Parathyroid adenoma (tissue), 2 donors: ENCODE measurements at regions not wholly inside any gene's neighbourhood (a gene's known extent, or its start where the extent isn't known, plus 50 kb on each side); places are given as distances from the start of the nearest gene placed in this dataset.

Source experiments
- H2AFZ ChIP-seq: fragments of 300-600 bp; sonication (generic); one replicate; pipeline ENCODE4 v1.7.0; 2017; ENCODE audit warnings: antibody characterized with exemption, mild to moderate bottlenecking
- H3K27ac ChIP-seq: fragments of 300-600 bp; sonication (generic); one replicate; pipeline ENCODE4 v1.7.0; 2017
- H3K27me3 ChIP-seq: fragments of 300-600 bp; sonication (generic); one replicate; pipeline ENCODE4 v1.7.0; 2017; ENCODE audit warnings: low read length; ENCODE audit not compliant: control insufficient read depth, insufficient read depth
- H3K36me3 ChIP-seq: fragments of 300-600 bp; sonication (generic); one replicate; pipeline ENCODE4 v1.7.0; 2017; ENCODE audit warnings: low read length; ENCODE audit not compliant: control insufficient read depth, insufficient read depth
- H3K4me1 ChIP-seq: fragments of 300-600 bp; sonication (generic); one replicate; pipeline ENCODE4 v1.7.0; 2017; ENCODE audit warnings: control low read depth
- H3K4me2 ChIP-seq: fragments of 300-600 bp; sonication (generic); one replicate; pipeline ENCODE4 v1.7.0; 2017; ENCODE audit warnings: low read length
- H3K4me3 ChIP-seq: fragments of 300-600 bp; sonication (generic); one replicate; pipeline ENCODE4 v1.7.0; 2017; ENCODE audit warnings: low read depth, low read length
- H3K79me2 ChIP-seq: fragments of 300-600 bp; sonication (generic); one replicate; pipeline ENCODE4 v1.7.0; 2017; ENCODE audit warnings: control low read depth
- H3K9ac ChIP-seq: fragments of 300-600 bp; sonication (generic); one replicate; pipeline ENCODE4 v1.7.0; 2017; ENCODE audit warnings: mild to moderate bottlenecking
- H3K9me3 ChIP-seq: fragments of 300-600 bp; sonication (generic); one replicate; pipeline ENCODE4 v1.7.0; 2017; ENCODE audit warnings: low read length; ENCODE audit not compliant: control insufficient read depth
- TF ChIP-seq, protein P1 (sequence below): fragments of 300-600 bp; sonication (generic); IDR thresholded peaks from one replicate; pipeline ENCODE4 v1.7.0; 2017; ENCODE audit warnings: antibody characterized with exemption, mild to moderate bottlenecking
- donor health status: primary hyperparathyroidism.

DNA sequence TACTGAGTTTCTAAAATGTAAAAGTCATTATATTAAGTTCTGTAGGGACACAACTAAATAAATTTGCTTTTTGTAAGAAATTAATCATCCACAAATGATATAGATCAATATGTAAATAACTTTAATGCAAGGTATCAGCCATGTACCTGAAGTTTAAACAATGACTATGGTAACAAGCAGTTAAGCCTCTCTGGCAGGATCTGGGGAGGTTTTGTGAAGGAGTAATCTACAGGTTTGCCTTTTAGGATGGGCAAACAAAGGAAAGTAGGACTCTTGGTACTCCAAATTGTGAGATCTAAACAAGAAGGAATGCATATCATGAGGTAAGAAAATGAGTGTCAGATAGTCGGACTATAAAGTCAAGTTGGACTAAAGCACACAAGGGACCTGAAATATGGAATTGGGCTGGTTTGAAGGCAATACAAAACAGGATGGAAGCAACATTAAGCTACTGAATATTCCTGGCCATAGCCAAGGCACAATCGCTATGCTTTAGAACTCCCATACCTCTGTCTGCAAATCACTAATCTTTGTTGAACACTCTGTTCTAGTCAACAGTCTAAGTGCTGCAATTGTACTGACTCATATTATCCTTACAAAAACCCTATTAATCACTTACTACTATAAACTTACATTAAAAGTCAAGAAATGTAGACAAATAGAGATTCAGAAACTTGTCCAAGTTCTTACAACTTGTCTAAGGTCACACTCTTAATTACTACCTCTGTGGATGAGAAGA is 412.8 kb downstream of the DIPK2A start:
- no peaks in the 10 kb centered on the region for H3K27me3 ChIP-seq
- TF ChIP-seq, protein P1, sequence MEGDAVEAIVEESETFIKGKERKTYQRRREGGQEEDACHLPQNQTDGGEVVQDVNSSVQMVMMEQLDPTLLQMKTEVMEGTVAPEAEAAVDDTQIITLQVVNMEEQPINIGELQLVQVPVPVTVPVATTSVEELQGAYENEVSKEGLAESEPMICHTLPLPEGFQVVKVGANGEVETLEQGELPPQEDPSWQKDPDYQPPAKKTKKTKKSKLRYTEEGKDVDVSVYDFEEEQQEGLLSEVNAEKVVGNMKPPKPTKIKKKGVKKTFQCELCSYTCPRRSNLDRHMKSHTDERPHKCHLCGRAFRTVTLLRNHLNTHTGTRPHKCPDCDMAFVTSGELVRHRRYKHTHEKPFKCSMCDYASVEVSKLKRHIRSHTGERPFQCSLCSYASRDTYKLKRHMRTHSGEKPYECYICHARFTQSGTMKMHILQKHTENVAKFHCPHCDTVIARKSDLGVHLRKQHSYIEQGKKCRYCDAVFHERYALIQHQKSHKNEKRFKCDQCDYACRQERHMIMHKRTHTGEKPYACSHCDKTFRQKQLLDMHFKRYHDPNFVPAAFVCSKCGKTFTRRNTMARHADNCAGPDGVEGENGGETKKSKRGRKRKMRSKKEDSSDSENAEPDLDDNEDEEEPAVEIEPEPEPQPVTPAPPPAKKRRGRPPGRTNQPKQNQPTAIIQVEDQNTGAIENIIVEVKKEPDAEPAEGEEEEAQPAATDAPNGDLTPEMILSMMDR = no peak
- no peaks in the 10 kb centered on the region for H3K9me3 ChIP-seq
- no peaks in the 10 kb centered on the region for H3K79me2 ChIP-seq
- H3K36me3 ChIP-seq = no peaks in the 10 kb centered on the region
- H3K4me2 ChIP-seq = no peak overlapping the region
- no peak overlapping the region for H3K4me3 ChIP-seq
- H2AFZ ChIP-seq = no peak overlapping the region
- H3K4me1 ChIP-seq = no peaks in the 10 kb centered on the region
- H3K9ac ChIP-seq = no peak overlapping the region
- H3K27ac ChIP-seq = no peak overlapping the region

DNA sequence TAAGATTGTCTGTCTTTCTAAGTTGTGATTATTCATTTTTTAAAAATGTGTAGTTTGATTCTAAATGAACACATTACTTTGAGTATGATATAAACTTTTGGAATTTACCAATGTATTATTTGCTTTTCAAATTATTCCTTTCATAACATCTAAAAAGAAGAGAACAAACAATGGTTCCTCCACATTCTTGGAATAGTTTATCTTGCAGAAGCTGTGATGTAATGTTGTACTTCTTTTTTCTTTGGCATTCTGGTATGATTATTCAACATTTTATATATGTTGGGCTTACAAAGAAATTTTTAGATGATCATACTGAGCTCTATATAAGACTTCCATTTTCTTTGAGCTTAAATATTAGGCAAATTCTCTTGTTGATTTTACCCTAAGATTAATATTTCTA is 419.2 kb downstream of the DIPK2A start:
- Histone ChIP-seq H3K4me2 (no peak overlapping the region), H3K4me1 (no peaks in the 10 kb centered on the region), H3K79me2 (no peaks in the 10 kb centered on the region), H3K27me3 (no peaks in the 10 kb centered on the region), H3K9ac (no peak overlapping the region), H3K9me3 (no peaks in the 10 kb centered on the region), H3K4me3 (no peak overlapping the region), H2AFZ (no peak overlapping the region), H3K36me3 (no peaks in the 10 kb centered on the region), H3K27ac (no peak overlapping the region)
- TF ChIP-seq, protein P1 = no peak

DNA sequence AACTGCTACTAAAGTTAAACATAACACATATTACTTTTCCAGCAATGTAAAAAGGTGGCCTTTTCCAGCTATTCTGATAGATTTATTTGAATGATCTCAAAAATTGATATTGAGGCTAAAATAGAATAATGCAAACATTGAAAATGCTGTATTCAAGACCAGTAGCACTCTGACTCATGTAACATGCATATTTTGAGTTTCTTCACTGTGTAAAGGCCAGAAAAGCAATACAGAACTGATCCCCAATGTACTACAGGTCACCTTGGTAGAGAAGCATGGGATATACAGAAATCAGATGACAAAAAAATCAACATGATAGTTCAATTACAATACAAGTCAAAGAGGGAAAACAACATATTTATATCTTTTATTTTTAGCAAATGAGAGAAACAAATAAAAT is 419.6 kb downstream of the DIPK2A start:
- Histone ChIP-seq H3K27ac (no peak overlapping the region), H3K27me3 (no peaks in the 10 kb centered on the region), H3K4me1 (no peaks in the 10 kb centered on the region), H3K4me3 (no peak overlapping the region), H2AFZ (no peak overlapping the region), H3K79me2 (no peaks in the 10 kb centered on the region), H3K4me2 (no peak overlapping the region), H3K9ac (no peak overlapping the region), H3K36me3 (no peaks in the 10 kb centered on the region), H3K9me3 (no peaks in the 10 kb centered on the region)
- TF ChIP-seq, protein P1 = no peak

DNA sequence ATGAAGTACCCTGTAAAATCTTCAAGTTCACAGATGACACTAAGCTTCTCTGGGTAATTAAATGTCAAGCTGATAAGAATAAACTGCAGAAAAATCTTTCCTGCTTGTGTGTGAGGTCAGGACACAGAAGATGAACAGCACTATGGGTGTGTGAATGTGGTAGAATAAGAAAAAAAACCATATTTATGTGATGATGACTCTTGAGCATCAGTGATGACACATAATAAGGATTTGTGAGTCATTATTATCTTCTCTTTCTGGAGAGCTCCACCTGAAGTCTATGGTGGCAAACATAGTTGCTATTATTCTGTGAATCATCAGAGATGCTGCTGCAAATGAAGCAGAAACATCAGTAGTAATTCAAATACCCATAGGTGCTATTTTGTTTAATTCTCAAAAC is 422.4 kb downstream of the DIPK2A start:
- Histone ChIP-seq H3K79me2 (no peaks in the 10 kb centered on the region), H3K27me3 (no peaks in the 10 kb centered on the region), H3K4me3 (no peak overlapping the region), H3K4me1 (no peaks in the 10 kb centered on the region), H3K4me2 (no peak overlapping the region), H3K9me3 (no peaks in the 10 kb centered on the region), H2AFZ (no peak overlapping the region), H3K9ac (no peak overlapping the region), H3K36me3 (no peaks in the 10 kb centered on the region), H3K27ac (no peak overlapping the region)
- TF ChIP-seq, protein P1 = no peak

DNA sequence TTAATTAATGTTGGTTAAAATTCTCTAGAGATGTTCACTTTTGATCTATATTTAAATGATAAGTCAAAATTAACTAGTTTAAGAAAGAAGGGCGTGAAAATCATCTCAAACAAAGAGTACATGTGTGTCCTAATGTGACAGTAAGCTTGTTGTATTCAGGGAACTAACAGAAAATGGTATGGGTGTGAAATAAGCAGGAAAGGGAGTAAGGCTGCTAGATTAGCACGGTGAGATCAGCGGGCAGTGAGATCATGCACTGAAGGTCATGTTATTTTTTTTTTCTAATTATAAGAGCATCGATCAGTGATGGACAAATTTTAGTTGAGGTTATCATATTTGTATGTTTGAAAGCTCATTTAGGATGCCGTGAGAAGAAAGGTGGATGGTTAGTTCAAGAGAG is 430.8 kb downstream of the DIPK2A start:
- Histone ChIP-seq H3K27ac (no peak overlapping the region), H3K79me2 (no peaks in the 10 kb centered on the region), H3K36me3 (no peaks in the 10 kb centered on the region), H3K9ac (no peak overlapping the region), H3K27me3 (no peaks in the 10 kb centered on the region), H3K9me3 (no peaks in the 10 kb centered on the region), H3K4me2 (no peak overlapping the region), H3K4me1 (no peaks in the 10 kb centered on the region), H2AFZ (no peak overlapping the region), H3K4me3 (no peak overlapping the region)
- TF ChIP-seq, protein P1 = no peak
